GM21723 (cell line): ENCODE measurements at regions not wholly inside any gene's neighbourhood (a gene's known extent, or its start where the extent isn't known, plus 50 kb on each side); places are given as distances from the start of the nearest gene placed in this dataset.

Source experiments
- ATAC-seq: cut with Tn5 transposase; IDR thresholded peaks from one replicate; pipeline ENCODE4 v1.9.1; 2021; ENCODE audit warnings: mild to moderate bottlenecking, moderate library complexity; ENCODE audit not compliant: unreplicated experiment

GRCh38 chr15:53401503-53401902 is 358.0 kb downstream of the WDR72 start:
- ATAC-seq = no peak

- ATAC-seq = no peak
Observed at GRCh38 chr15:53400986-53401385, 358.5 kb downstream of the WDR72 start.

GRCh38 chr15:53397041-53397616 is 362.3 kb downstream of the WDR72 start:
- ATAC-seq = no peak

- no peak for ATAC-seq
Observed at GRCh38 chr15:53395871-53396270, 363.6 kb downstream of the WDR72 start.

- ATAC-seq = no peak
Observed at GRCh38 chr15:53390549-53390948, 368.9 kb downstream of the WDR72 start.

GRCh38 chr15:53389271-53390037 is 370.0 kb downstream of the WDR72 start:
- no peak for ATAC-seq

- no peak for ATAC-seq
Observed at GRCh38 chr15:53384417-53384816, 375.0 kb downstream of the WDR72 start.

- ATAC-seq = no peak
Observed at GRCh38 chr15:53378096-53378800, 381.2 kb downstream of the WDR72 start.

GRCh38 chr15:53367740-53368139 is 391.7 kb downstream of the WDR72 start:
- no peak for ATAC-seq

- no peak for ATAC-seq
Observed at GRCh38 chr15:53360881-53361280, 398.6 kb downstream of the WDR72 start.

- no peak for ATAC-seq
Observed at GRCh38 chr15:53359038-53359437, 400.4 kb downstream of the WDR72 start.

GRCh38 chr15:53354874-53355273 is 404.6 kb downstream of the WDR72 start:
- ATAC-seq = no peak

GRCh38 chr15:53351373-53351772 is 408.1 kb downstream of the WDR72 start:
- ATAC-seq = no peak

GRCh38 chr15:53346583-53346982 is 412.9 kb downstream of the WDR72 start:
- no peak for ATAC-seq

- ATAC-seq = no peak
Observed at GRCh38 chr15:53331328-53332190, 427.9 kb downstream of the WDR72 start.

- no peak for ATAC-seq
Observed at GRCh38 chr15:53328341-53328740, 431.1 kb downstream of the WDR72 start.

- no peak for ATAC-seq
Observed at GRCh38 chr15:53324061-53324460, 435.4 kb downstream of the WDR72 start.

GRCh38 chr15:53323191-53323590 is 436.3 kb downstream of the WDR72 start:
- no peak for ATAC-seq

- no peak for ATAC-seq
Observed at GRCh38 chr15:53320816-53321215, 438.6 kb downstream of the WDR72 start.

GRCh38 chr15:53312707-53313106 is 446.8 kb downstream of the WDR72 start:
- ATAC-seq = no peak

GRCh38 chr15:53310709-53311108 is 448.8 kb downstream of the WDR72 start:
- ATAC-seq = no peak
